ENCODE measurements at regions not wholly inside any gene's neighbourhood (a gene's known extent, or its start where the extent isn't known, plus 50 kb on each side); places are given as distances from the start of the nearest gene placed in this dataset.

DNA sequence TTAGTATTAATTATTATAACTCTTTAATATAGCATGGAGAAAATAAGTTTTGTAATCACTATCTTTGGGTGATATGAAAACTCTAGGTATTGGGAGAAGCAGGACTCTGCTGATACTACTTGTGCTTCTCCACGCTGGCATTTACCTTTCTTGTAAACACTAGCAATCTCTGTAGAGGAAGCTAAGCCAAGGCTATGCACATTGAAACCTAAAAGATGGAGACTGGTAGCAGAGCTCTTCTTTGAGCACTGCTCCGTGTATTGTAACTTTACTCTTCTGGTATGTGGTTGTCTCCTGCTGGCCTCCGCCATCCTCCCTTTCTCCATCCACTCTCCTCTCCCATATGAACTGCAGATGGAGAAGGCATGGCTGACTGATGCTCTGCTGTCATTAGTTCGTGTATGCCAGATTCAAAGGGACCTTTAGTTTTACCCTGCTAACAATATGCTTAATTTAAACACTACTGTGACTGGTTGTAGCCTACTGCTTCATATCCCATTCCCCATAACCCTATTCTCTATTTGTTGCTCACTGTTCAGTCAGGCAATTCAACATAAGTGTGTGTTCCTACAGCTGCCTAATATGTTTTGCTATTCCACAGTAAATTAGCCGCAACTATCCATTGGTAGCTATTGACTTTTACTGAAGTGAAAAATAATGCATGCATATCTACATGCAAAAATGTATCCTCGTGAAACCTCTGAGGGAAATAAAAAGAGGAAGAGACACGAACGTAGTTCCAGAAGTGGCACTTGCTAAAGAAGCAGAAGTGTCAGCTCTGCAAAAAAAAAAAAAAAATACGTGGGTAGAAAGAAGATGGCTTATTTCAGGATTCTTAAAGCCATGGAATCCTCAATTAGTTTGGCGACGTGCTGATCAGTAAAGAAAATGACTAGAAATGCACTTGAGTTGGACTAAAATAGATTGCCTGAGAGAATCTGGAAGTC, 55.6 kb upstream of the CCSER1 start:
- H3K4me2 ChIP-seq (ENCODE audit: low read length) = no peak overlapping the region
- Mint-ChIP-seq H3K27me3 (ENCODE audit: low read depth, unreplicated experiment) (no peaks in the 10 kb centered on the region), H3K4me3 (ENCODE audit: unreplicated experiment) (no peak overlapping the region), H3K27ac (ENCODE audit: unreplicated experiment) (no peak overlapping the region), H3K9me3 (ENCODE audit: unreplicated experiment) (no peaks in the 10 kb centered on the region), H3K36me3 (ENCODE audit: low read depth, unreplicated experiment) (no peaks in the 10 kb centered on the region), H3K4me1 (ENCODE audit: low read depth, unreplicated experiment) (peaks cover 4% of the 10 kb centered on the region)
- H3K4me3 ChIP-seq (ENCODE audit: insufficient read depth, low read depth, low read length) = no peak overlapping the region
- H3K9me3 ChIP-seq (ENCODE audit: insufficient read depth, low read depth, low read length) = no peaks in the 10 kb centered on the region
- no peaks in the 10 kb centered on the region for H3K36me3 ChIP-seq (ENCODE audit: insufficient read depth, low read length)
- H3K4me1 ChIP-seq (ENCODE audit: insufficient read depth, low read length) = no peaks in the 10 kb centered on the region
- no peak for TF ChIP-seq EZH2 (IDR thresholded peaks at IDR 0.05; ENCODE audit: insufficient read depth, low read length)
- TF ChIP-seq, protein P1, sequence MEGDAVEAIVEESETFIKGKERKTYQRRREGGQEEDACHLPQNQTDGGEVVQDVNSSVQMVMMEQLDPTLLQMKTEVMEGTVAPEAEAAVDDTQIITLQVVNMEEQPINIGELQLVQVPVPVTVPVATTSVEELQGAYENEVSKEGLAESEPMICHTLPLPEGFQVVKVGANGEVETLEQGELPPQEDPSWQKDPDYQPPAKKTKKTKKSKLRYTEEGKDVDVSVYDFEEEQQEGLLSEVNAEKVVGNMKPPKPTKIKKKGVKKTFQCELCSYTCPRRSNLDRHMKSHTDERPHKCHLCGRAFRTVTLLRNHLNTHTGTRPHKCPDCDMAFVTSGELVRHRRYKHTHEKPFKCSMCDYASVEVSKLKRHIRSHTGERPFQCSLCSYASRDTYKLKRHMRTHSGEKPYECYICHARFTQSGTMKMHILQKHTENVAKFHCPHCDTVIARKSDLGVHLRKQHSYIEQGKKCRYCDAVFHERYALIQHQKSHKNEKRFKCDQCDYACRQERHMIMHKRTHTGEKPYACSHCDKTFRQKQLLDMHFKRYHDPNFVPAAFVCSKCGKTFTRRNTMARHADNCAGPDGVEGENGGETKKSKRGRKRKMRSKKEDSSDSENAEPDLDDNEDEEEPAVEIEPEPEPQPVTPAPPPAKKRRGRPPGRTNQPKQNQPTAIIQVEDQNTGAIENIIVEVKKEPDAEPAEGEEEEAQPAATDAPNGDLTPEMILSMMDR (IDR thresholded peaks at IDR 0.05; ENCODE audit: insufficient read depth, low read depth, low read length) = no peak
- H3K79me2 ChIP-seq (ENCODE audit: insufficient read depth, low read length) = no peaks in the 10 kb centered on the region
- H3K27ac ChIP-seq (ENCODE audit: low read depth, low read length) = no peak overlapping the region
- no peak overlapping the region for H3K9ac ChIP-seq (ENCODE audit: low read length)
- no peak overlapping the region for H2AFZ ChIP-seq (ENCODE audit: low read depth, low read length)
- FAIRE-seq (no peak), DNase-seq (ENCODE audit: low read depth) (no peak)
- no peaks in the 10 kb centered on the region for H4K20me1 ChIP-seq (ENCODE audit: insufficient read depth, low read length)
- H3K27me3 ChIP-seq (ENCODE audit: insufficient read depth, low read length) = no peaks in the 10 kb centered on the region

DNA sequence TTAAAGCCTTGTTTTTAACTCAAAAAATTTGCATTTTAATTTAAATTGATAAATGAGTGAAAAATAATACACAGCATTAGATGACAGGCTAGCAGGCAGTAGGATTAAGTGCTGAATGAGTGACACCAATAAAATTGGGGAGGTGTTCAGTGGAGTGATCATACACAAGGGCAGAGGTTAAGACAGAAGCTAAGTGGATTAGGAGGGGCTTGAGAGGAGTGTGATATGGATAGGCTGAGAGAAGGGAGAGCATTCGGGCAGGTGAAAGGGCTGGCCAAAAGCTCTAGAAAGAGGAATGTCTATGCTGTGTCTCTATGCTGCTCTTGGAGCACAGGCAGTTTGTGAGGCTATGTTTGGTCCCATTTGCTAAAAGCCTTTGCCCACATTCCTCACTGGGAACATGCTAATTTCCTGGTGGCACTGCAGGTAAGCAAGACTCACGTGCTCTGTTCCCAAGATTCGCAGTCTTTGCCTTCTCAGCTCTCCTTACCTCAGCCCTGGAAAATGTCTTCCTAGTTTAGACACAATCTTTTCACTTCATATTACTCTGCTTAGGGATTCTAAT, 52.8 kb upstream of the CCSER1 start:
- Histone ChIP-seq H3K4me3 (ENCODE audit: insufficient read depth, low read depth, low read length) (no peak overlapping the region), H4K20me1 (ENCODE audit: insufficient read depth, low read length) (no peaks in the 10 kb centered on the region), H3K9ac (ENCODE audit: low read length) (no peak overlapping the region), H3K4me1 (ENCODE audit: insufficient read depth, low read length) (no peaks in the 10 kb centered on the region), H3K9me3 (ENCODE audit: insufficient read depth, low read depth, low read length) (no peaks in the 10 kb centered on the region), H3K36me3 (ENCODE audit: insufficient read depth, low read length) (no peaks in the 10 kb centered on the region), H3K27me3 (ENCODE audit: insufficient read depth, low read length) (no peaks in the 10 kb centered on the region), H3K27ac (ENCODE audit: low read depth, low read length) (no peak overlapping the region), H3K79me2 (ENCODE audit: insufficient read depth, low read length) (no peaks in the 10 kb centered on the region), H3K4me2 (ENCODE audit: low read length) (no peak overlapping the region), H2AFZ (ENCODE audit: low read depth, low read length) (no peak overlapping the region)
- H3K36me3 Mint-ChIP-seq (ENCODE audit: low read depth, unreplicated experiment) = no peaks in the 10 kb centered on the region
- FAIRE-seq (no peak), DNase-seq (ENCODE audit: low read depth) (no peak)
- no peaks in the 10 kb centered on the region for H3K27me3 Mint-ChIP-seq (ENCODE audit: low read depth, unreplicated experiment)
- no peak overlapping the region for H3K4me3 Mint-ChIP-seq (ENCODE audit: unreplicated experiment)
- no peaks in the 10 kb centered on the region for H3K9me3 Mint-ChIP-seq (ENCODE audit: unreplicated experiment)
- peaks cover 1% of the 10 kb centered on the region for H3K4me1 Mint-ChIP-seq (ENCODE audit: low read depth, unreplicated experiment)
- TF ChIP-seq EZH2 (IDR thresholded peaks at IDR 0.05; ENCODE audit: insufficient read depth, low read length) = no peak
- TF ChIP-seq, protein P1 (IDR thresholded peaks at IDR 0.05; ENCODE audit: insufficient read depth, low read depth, low read length) = no peak
- H3K27ac Mint-ChIP-seq (ENCODE audit: unreplicated experiment) = no peak overlapping the region

Measured in astrocyte (in vitro differentiated cells and primary cell).